ENCODE measurements at regions not wholly inside any gene's neighbourhood (a gene's known extent, or its start where the extent isn't known, plus 50 kb on each side); places are given as distances from the start of the nearest gene placed in this dataset.
A peak's percentile ranks its signal among the peaks of the same experiment; 100 is the strongest.

DNA sequence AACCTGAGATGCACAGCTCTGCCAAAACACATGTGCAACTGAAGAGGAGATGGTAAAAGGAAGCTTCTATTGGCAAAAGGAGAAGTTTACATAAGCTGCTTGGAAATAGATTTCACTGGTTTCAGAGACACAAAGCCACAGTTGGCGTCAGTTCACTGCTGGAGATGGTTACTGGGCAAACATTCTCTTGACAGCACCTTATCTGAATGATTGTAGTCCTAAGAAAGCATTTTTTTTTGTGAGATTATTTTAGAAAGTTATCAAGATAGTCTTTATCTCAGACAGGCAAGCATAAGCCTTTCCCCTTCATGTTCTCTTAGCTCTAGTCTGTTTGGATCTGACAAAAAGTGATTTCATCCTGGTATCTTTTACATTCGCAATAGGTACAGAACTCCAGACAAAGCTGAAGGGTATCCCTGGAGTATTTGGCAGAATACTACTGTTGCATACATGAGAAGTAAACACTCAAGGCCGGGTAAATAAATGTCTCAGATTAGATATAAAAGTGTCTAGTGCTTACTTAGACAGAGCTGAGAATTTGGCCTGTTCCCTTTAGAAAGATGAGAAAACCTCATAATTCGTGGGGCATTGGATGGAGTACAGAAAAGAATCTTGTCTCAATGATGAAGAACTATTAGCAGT, 1668.0 kb upstream of the NUDT12 start:
- intact Hi-C loops (cut with DNase I) = no loop called here
- TF ChIP-seq EP300 (IDR thresholded peaks at IDR 0.05) (no peak), POLR2A (IDR thresholded peaks at IDR 0.05) (no peak), POLR2AphosphoS5 (IDR thresholded peaks at IDR 0.05) (no peak), CTCF (IDR thresholded peaks at IDR 0.05) (no peak)
- DNase-seq = no peak
- no peaks in the 10 kb centered on the region for H3K36me3 ChIP-seq
- peak overlapping the region in 1 of 4 donors; percentile 27 for H3K27ac ChIP-seq
- peaks cover 0 to 12% (median 5%) of the 10 kb centered on the region in 4 donors for H3K4me1 ChIP-seq
- H3K27me3 ChIP-seq = no peaks in the 10 kb centered on the region
- no peak overlapping the region for H3K4me3 ChIP-seq
- H3K9me3 ChIP-seq = no peaks in the 10 kb centered on the region
- 64 to 70% methylated on average over 4 of the region's 4 CpGs for WGBS, 2 donors

GRCh38 chr5:105218018-105218417, 1655.4 kb upstream of the NUDT12 start:
- no peaks in the 10 kb centered on the region for H3K36me3 ChIP-seq
- no peak for DNase-seq
- no peaks in the 10 kb centered on the region for H3K9me3 ChIP-seq
- no peak overlapping the region for H3K4me3 ChIP-seq
- TF ChIP-seq POLR2A (IDR thresholded peaks at IDR 0.05) (no peak), CTCF (IDR thresholded peaks at IDR 0.05) (no peak), EP300 (IDR thresholded peaks at IDR 0.05) (no peak), POLR2AphosphoS5 (IDR thresholded peaks at IDR 0.05) (no peak)
- WGBS, 2 donors = 44 to 51% methylated on average over 1 of the region's 1 CpG
- H3K4me1 ChIP-seq = no peaks in the 10 kb centered on the region
- H3K27me3 ChIP-seq = no peaks in the 10 kb centered on the region
- no peak overlapping the region for H3K27ac ChIP-seq
- intact Hi-C loops (cut with DNase I) = no loop called here

DNA sequence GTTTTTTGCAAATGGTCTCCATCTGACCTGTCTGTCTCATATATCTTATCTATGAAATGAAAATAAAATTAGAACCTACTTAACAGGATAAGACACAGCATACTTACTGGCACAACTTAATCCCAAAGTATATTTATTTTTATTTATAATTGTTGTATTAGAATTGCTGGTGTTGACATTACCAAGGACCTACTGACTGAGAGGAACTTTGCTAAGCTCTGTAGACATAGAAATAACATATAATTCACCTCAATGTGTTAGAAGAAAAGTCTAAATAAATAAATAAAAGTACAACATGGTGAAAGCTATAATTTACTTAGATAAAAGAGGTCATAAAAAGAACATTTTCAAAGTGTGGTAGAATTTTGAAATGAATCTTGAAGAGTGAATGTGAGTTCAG, 1650.5 kb upstream of the NUDT12 start:
- H3K9me3 ChIP-seq = no peaks in the 10 kb centered on the region
- H3K36me3 ChIP-seq = no peaks in the 10 kb centered on the region
- TF ChIP-seq POLR2AphosphoS5 (IDR thresholded peaks at IDR 0.05) (no peak), CTCF (IDR thresholded peaks at IDR 0.05) (no peak), POLR2A (IDR thresholded peaks at IDR 0.05) (no peak), EP300 (IDR thresholded peaks at IDR 0.05) (no peak)
- DNase-seq = no peak
- no peak overlapping the region for H3K4me3 ChIP-seq
- H3K27ac ChIP-seq = no peak overlapping the region
- no peaks in the 10 kb centered on the region for H3K27me3 ChIP-seq
- intact Hi-C loops (cut with DNase I) = no loop called here
- H3K4me1 ChIP-seq = no peaks in the 10 kb centered on the region

- no peak overlapping the region for H3K4me3 ChIP-seq
- WGBS, 2 donors = 76 to 84% methylated on average over 2 of the region's 2 CpGs
Measured at GRCh38 chr5:105207066-105207465, 1644.5 kb upstream of the NUDT12 start.

More at GRCh38 chr5:105207066-105207465, 1644.5 kb upstream of the NUDT12 start:
- TF ChIP-seq CTCF (IDR thresholded peaks at IDR 0.05) = no peak
- Histone ChIP-seq H3K36me3 (no peaks in the 10 kb centered on the region), H3K27me3 (no peaks in the 10 kb centered on the region), H3K27ac (no peak overlapping the region), H3K4me1 (no peaks in the 10 kb centered on the region), H3K9me3 (no peaks in the 10 kb centered on the region)
- intact Hi-C loops (cut with DNase I) = no loop called here
- no peak for DNase-seq

All from sigmoid colon (tissue), 6 donors.